A549 (cell line): ENCODE measurements at regions not wholly inside any gene's neighbourhood (a gene's known extent, or its start where the extent isn't known, plus 50 kb on each side); places are given as distances from the start of the nearest gene placed in this dataset.

Experiments used
- ATAC-seq, 2 experiments: fragments of 200-7000 bp in 1 of 2; fragments of >200 bp in 1 of 2; cut with Nextera tagmentation in 1 of 2; cut with Tn5 transposase in 1 of 2; 3 replicates each; pipeline versions ENCODE4 v1.8.0 to v1.9.1; 2018 to 2020; ENCODE audit warnings: mild to moderate bottlenecking in 1 of 2, moderate library complexity in 1 of 2
- CTCF ChIA-PET: fragments of 300-600 bp; sonication (Branson Sonifier 250); formaldehyde crosslinking; extraction: SDS; loops from one replicate; lab custom pipeline; 2021; ENCODE audit warnings: antibody characterized with exemption, inconsistent platforms; lab: Yijun Ruan, JAX
- POLR2A ChIA-PET: fragments of 350-600 bp; formaldehyde crosslinking; extraction: SDS; loops from one replicate; lab custom pipeline; 2021; ENCODE audit warnings: antibody characterized with exemption, inconsistent platforms; lab: Yijun Ruan, JAX
- DNase-seq, 2 experiments: peaks; one replicate each; pipeline versions ENCODE4 v3.0.0 to v3.0.0-alpha.2; 2011 to 2016; ENCODE audit warnings: low read depth in 1 of 2, low spot score in 1 of 2
- FAIRE-seq: peaks from 2 replicates; lab custom pipeline; 2011; peaks lifted over from hg19 to GRCh38; lab: Jason Lieb, UNC
- H3K27ac ChIP-seq, 2 experiments: fragments of >200 bp; sonication (Bioruptor Twin); formaldehyde crosslinking; 3 replicates each; pipeline ENCODE4 v1.5.1; 2016 to 2017
- H3K4me1 ChIP-seq: fragments of >200 bp; sonication (Bioruptor Twin); formaldehyde crosslinking; 3 replicates; pipeline ENCODE4 v1.6.1; 2016
- H3K4me2 ChIP-seq: fragments of >200 bp; sonication (Bioruptor Twin); formaldehyde crosslinking; 3 replicates; pipeline ENCODE4 v1.6.1; 2016
- H3K4me3 ChIP-seq: fragments of >200 bp; sonication (Bioruptor Twin); formaldehyde crosslinking; 3 replicates; pipeline ENCODE4 v1.5.1; 2016
- H3K9me3 ChIP-seq: fragments of >200 bp; sonication (Bioruptor Twin); formaldehyde crosslinking; 3 replicates; pipeline ENCODE4 v1.6.1; 2016
- BCL3 ChIP-seq: fragments of >200 bp; sonication (Bioruptor Twin); formaldehyde crosslinking; IDR thresholded peaks from 3 replicates; pipeline ENCODE4 v1.6.1; 2016
- CBX8 ChIP-seq: fragments of 200-600 bp; sonication (generic); IDR thresholded peaks from 2 replicates; pipeline ENCODE4 v1.6.1; 2016
- CHD2 ChIP-seq: fragments of 150-350 bp; IDR thresholded peaks from 2 replicates; pipeline ENCODE4 v1.6.1; 2014; ENCODE audit warnings: low read length; ENCODE audit not compliant: partially characterized antibody
- ELK1 ChIP-seq: fragments of 150-350 bp; IDR thresholded peaks from 2 replicates; pipeline ENCODE4 v1.6.1; 2014; ENCODE audit warnings: low read depth, mild to moderate bottlenecking, low read length
- FOSL2 ChIP-seq, 2 experiments: fragments of 450-650 bp in 1 of 2; fragments of >200 bp in 1 of 2; sonication (Bioruptor Twin) in 1 of 2; formaldehyde crosslinking; IDR thresholded peaks; 2 replicates each; pipeline versions ENCODE4 v1.5.0 to v1.6.1; 2016 to 2020; ENCODE audit warnings: mild to moderate bottlenecking in 1 of 2, moderate library complexity in 1 of 2
- FOXS1 ChIP-seq: fragments of 250-450 bp; sonication (Bioruptor Pico); IDR thresholded peaks from 2 replicates; pipeline ENCODE4 v1.5.0; 2020; ENCODE audit warnings: mild to moderate bottlenecking, moderate library complexity
- HES2 ChIP-seq: fragments of >200 bp; sonication (Bioruptor Twin); formaldehyde crosslinking; IDR thresholded peaks from 2 replicates; pipeline ENCODE4 v1.6.1; 2016
- HOXA7 ChIP-seq: fragments of 250-450 bp; sonication (Bioruptor Pico); IDR thresholded peaks from 2 replicates; pipeline ENCODE4 v1.5.0; 2020; ENCODE audit warnings: mild to moderate bottlenecking, moderate library complexity
- JUNB ChIP-seq: fragments of >200 bp; sonication (Bioruptor Twin); formaldehyde crosslinking; IDR thresholded peaks from 2 replicates; pipeline ENCODE4 v1.6.1; 2016
- KDM1A ChIP-seq: fragments of 200-600 bp; sonication (generic); IDR thresholded peaks from 2 replicates; pipeline ENCODE4 v1.6.1; 2016; ENCODE audit warnings: low read depth, mild to moderate bottlenecking
- KDM5A ChIP-seq: fragments of 200-600 bp; sonication (generic); IDR thresholded peaks from 2 replicates; pipeline ENCODE4 v1.6.1; 2016; ENCODE audit warnings: antibody characterized with exemption, mild to moderate bottlenecking
- MAFK ChIP-seq: fragments of 450-650 bp; IDR thresholded peaks from 2 replicates; pipeline ENCODE4 v1.6.1; 2014; ENCODE audit not compliant: partially characterized antibody
- MAX ChIP-seq: IDR thresholded peaks from 2 replicates; pipeline ENCODE4 v1.6.1; 2012
- NPAS2 ChIP-seq: fragments of 250-450 bp; sonication (Bioruptor Pico); IDR thresholded peaks from 2 replicates; pipeline ENCODE4 v1.8.0; 2022; ENCODE audit warnings: mild to moderate bottlenecking, moderate library complexity, borderline replicate concordance
- NR3C1 ChIP-seq: fragments of >200 bp; sonication (Bioruptor Twin); formaldehyde crosslinking; IDR thresholded peaks from 3 replicates; pipeline ENCODE4 v1.6.1; 2017
- PBX3 ChIP-seq: IDR thresholded peaks from 2 replicates; pipeline ENCODE4 v1.6.1; 2012
- PHF8 ChIP-seq: fragments of 200-600 bp; sonication (generic); IDR thresholded peaks from 2 replicates; pipeline ENCODE4 v1.6.1; 2016; ENCODE audit warnings: low read depth, mild to moderate bottlenecking, antibody characterized with exemption, moderate library complexity, borderline replicate concordance
- RARB ChIP-seq: fragments of 250-450 bp; sonication (Bioruptor Pico); IDR thresholded peaks from 2 replicates; pipeline ENCODE4 v1.8.0; 2021; ENCODE audit warnings: mild to moderate bottlenecking, moderate library complexity
- REST ChIP-seq: fragments of 200-600 bp; sonication (generic); IDR thresholded peaks from 2 replicates; pipeline ENCODE4 v1.6.1; 2016; ENCODE audit warnings: antibody characterized with exemption, mild to moderate bottlenecking, moderate library complexity
- SMC3 ChIP-seq: fragments of >200 bp; sonication (Bioruptor Twin); formaldehyde crosslinking; IDR thresholded peaks from 3 replicates; pipeline ENCODE4 v1.6.1; 2018; ENCODE audit warnings: inconsistent platforms
- SREBF2 ChIP-seq: fragments of 450-650 bp; IDR thresholded peaks from 2 replicates; pipeline ENCODE4 v1.6.1; 2014; ENCODE audit warnings: mild to moderate bottlenecking, moderate library complexity
- ZFP36 ChIP-seq: fragments of 450-650 bp; IDR thresholded peaks from 2 replicates; pipeline ENCODE4 v1.6.1; 2014; ENCODE audit warnings: borderline replicate concordance; ENCODE audit not compliant: partially characterized antibody
- ZNF302 ChIP-seq: fragments of 250-450 bp; sonication (Bioruptor Pico); IDR thresholded peaks from 2 replicates; pipeline ENCODE4 v1.9.0; 2021; ENCODE audit warnings: inconsistent platforms, mild to moderate bottlenecking, moderate library complexity
- WGBS: methylation state at CpG from one replicate; pipeline ENCODE4 v1.1.6; 2017; ENCODE audit errors: missing lambda C conversion rate; 5-methylcytosine and 5-hydroxymethylcytosine counted together

GRCh38 chr7:109256762-109257560, 687.3 kb downstream of the DNAJB9 start:
- ATAC-seq = no peak
- WGBS = 3% methylated on average over 3 of the region's 3 CpGs

GRCh38 chr7:109259151-109259550, 689.5 kb downstream of the DNAJB9 start:
- ATAC-seq (no peak), FAIRE-seq (no peak), DNase-seq (no peak)
- no peak overlapping the region for H3K4me2 ChIP-seq
- no peaks in the 10 kb centered on the region for H3K4me1 ChIP-seq
- no peak overlapping the region for H3K4me3 ChIP-seq
- CTCF ChIA-PET = no interaction called here
- POLR2A ChIA-PET = no interaction called here
- no peak for TF ChIP-seq FOXS1
- no peak for TF ChIP-seq FOSL2 (IDR thresholded peaks at IDR 0.05)
- peak; percentile 74 for TF ChIP-seq FOSL2 (CRISPR knock-in tag; IDR thresholded peaks at IDR 0.05)
- no peak for TF ChIP-seq NR3C1
- WGBS = 33% methylated on average over 1 of the region's 1 CpG
- no peaks in the 10 kb centered on the region for H3K9me3 ChIP-seq
- no peak overlapping the region for H3K27ac ChIP-seq

More at GRCh38 chr7:109256762-109257560, 687.3 kb downstream of the DNAJB9 start:
- Histone ChIP-seq H3K4me2 (no peak overlapping the region), H3K27ac (no peak overlapping the region), H3K4me1 (no peaks in the 10 kb centered on the region), H3K4me3 (no peak overlapping the region), H3K9me3 (no peaks in the 10 kb centered on the region)
- no peak for TF ChIP-seq JUNB
- no peak for TF ChIP-seq KDM5A
- TF ChIP-seq KDM1A = no peak
- no peak for TF ChIP-seq RARB (CRISPR knock-in tag)
- no peak for TF ChIP-seq HOXA7 (CRISPR knock-in tag)
- TF ChIP-seq HES2 = no peak
- no peak for TF ChIP-seq PHF8
- no peak for TF ChIP-seq SMC3
- TF ChIP-seq MAFK = no peak
- no peak for TF ChIP-seq BCL3
- TF ChIP-seq REST = no peak
- ChIA-PET CTCF (no interaction called here), POLR2A (no interaction called here)
- DNase-seq (no peak), FAIRE-seq (no peak)

GRCh38 chr7:109261781-109262180, 692.1 kb downstream of the DNAJB9 start:
- 0% methylated on average over 3 of the region's 3 CpGs for WGBS
- TF ChIP-seq KDM1A (no peak), ZNF302 (CRISPR knock-in tag) (no peak), KDM5A (no peak), PBX3 (no peak), JUNB (no peak), SREBF2 (no peak), FOXS1 (no peak), CHD2 (no peak), MAX (no peak), ELK1 (no peak), ZFP36 (no peak), NPAS2 (CRISPR knock-in tag) (no peak), CBX8 (no peak)
- TF ChIP-seq, all 56 proteins: peak for 0
- no peaks in the 10 kb centered on the region for H3K9me3 ChIP-seq
- H3K4me2 ChIP-seq = no peak overlapping the region
- ATAC-seq = no peak
- ChIA-PET CTCF (no interaction called here), POLR2A (no interaction called here)
- no peaks in the 10 kb centered on the region for H3K4me1 ChIP-seq
- no peak for DNase-seq
- H3K27ac ChIP-seq = no peak overlapping the region
- no peak overlapping the region for H3K4me3 ChIP-seq
- no peak for FAIRE-seq
